ENCODE measurements at regions not wholly inside any gene's neighbourhood (a gene's known extent, or its start where the extent isn't known, plus 50 kb on each side); places are given as distances from the start of the nearest gene placed in this dataset.
"Not testable (repeated sequence)": the region's sequence is repeated elsewhere in the genome, so short reads cannot be mapped to it uniquely, and the experiment has no call there.

DNA sequence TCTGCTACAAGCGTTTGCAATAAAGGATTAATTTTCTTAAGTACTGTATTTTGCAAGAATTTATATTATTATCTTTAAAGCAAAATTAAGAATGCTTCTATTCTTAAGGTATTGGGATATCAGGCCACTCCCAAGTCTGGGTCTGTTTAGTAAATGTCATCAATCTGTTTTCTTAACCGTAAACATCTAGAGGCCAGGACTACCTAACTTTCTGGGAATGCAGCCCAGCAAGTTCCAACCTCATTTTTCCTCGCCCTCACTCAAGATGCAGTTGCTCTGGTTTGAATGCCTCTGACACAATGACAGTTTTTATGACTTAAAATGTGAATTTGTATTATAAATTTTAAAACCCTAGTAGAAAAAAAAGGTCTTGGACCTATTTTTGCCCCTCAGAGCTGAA, 143.5 kb downstream of the INHBA start:
- TF ChIP-seq, protein P1, sequence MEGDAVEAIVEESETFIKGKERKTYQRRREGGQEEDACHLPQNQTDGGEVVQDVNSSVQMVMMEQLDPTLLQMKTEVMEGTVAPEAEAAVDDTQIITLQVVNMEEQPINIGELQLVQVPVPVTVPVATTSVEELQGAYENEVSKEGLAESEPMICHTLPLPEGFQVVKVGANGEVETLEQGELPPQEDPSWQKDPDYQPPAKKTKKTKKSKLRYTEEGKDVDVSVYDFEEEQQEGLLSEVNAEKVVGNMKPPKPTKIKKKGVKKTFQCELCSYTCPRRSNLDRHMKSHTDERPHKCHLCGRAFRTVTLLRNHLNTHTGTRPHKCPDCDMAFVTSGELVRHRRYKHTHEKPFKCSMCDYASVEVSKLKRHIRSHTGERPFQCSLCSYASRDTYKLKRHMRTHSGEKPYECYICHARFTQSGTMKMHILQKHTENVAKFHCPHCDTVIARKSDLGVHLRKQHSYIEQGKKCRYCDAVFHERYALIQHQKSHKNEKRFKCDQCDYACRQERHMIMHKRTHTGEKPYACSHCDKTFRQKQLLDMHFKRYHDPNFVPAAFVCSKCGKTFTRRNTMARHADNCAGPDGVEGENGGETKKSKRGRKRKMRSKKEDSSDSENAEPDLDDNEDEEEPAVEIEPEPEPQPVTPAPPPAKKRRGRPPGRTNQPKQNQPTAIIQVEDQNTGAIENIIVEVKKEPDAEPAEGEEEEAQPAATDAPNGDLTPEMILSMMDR (conservative IDR thresholded peaks at IDR 0.05): no peak
- H3K27ac ChIP-seq: no peak overlapping the region

DNA sequence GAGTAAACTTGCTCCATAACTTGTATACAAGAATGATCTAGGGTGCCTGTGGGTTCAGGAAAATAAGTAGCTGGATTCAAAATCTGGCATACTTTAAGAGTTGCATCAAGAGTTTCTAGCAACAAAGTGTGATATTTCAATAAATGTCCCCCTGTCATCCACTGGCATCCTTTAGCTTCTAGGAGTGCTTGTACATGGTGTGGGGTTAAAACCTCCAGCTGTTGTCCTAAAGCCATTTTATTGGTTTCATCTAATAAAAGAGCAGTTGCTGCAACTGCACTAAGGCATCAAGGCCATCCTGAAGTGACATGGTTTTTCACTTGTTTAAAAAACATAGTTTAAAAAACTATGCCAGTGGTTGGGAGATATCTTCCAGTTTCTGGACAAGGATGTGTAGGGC, 148.4 kb downstream of the INHBA start:
- no peak overlapping the region for H3K27ac ChIP-seq
- TF ChIP-seq, protein P1 (conservative IDR thresholded peaks at IDR 0.05): no peak

- H3K27ac ChIP-seq: not testable (repeated sequence)
Observed at GRCh38 chr7:41550046-41550445, 152.8 kb downstream of the INHBA start.

DNA sequence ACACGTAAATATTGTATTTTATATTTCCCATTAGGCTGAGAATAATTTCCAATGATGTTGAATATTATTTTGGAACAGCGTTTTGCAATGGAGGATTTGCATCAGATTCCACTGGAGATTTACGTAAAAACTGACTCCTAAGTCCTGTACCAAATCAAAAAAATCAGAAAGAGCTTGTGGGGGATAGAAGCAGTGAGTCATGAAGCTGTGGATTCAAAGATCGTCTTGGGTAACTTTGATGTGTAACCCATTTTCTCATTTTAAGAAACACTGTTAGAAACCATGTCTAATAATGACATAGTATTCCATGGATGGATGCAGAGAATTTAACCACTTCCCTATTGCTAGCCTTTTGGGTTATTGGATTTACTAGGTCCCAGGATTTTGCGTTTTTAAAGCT, 158.6 kb downstream of the INHBA start:
- no peak overlapping the region for H3K27ac ChIP-seq
- TF ChIP-seq, protein P1 (conservative IDR thresholded peaks at IDR 0.05): no peak

- TF ChIP-seq, protein P1 (conservative IDR thresholded peaks at IDR 0.05): no peak
- H3K27ac ChIP-seq: no peak overlapping the region
Observed at GRCh38 chr7:41540601-41541000, 162.3 kb downstream of the INHBA start.

GRCh38 chr7:41538810-41539724, 163.8 kb downstream of the INHBA start:
- TF ChIP-seq, protein P1 (conservative IDR thresholded peaks at IDR 0.05): no peak
- H3K27ac ChIP-seq: no peak overlapping the region

DNA sequence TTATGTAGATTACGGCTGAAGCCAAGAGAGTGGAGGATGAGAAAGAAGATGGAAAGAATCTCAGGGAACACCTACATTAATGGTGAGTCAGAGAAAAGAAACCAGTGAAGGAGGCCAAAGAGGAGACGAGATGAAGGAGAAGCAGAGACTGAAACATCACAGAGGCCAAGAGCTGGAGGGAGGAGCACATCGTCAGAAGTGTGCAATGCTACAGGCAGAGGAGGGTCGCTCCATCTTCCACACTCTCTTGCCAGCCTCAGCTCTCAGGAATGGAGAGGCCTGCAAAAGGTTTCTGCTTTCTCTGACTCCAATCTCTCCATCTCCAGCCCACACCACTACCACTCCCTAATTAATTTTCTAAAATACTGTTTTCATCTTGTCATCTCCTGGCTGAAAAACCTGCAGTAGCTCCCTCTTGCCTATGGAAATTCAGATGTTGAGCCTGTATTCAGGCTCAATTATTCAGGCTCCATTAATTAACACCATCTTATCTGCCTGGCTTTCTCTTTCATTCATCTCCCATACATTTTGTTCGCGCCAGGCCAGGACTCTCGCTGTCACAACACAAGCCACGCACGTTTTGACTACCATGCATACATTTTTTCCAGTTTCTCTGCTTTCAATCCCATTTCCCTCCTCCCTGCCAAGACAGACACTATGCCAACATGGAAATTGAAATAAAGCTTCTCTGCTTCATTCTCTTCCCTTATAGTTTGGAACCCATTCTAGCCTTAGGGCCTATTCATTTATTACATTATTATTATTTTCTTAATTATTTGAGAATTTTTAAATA, 165.8 kb downstream of the INHBA start:
- TF ChIP-seq, protein P1 (conservative IDR thresholded peaks at IDR 0.05): no peak
- no peak overlapping the region for H3K27ac ChIP-seq
